ENCODE measurements at regions not wholly inside any gene's neighbourhood (a gene's known extent, or its start where the extent isn't known, plus 50 kb on each side); places are given as distances from the start of the nearest gene placed in this dataset.
A peak's percentile ranks its signal among the peaks of the same experiment; 100 is the strongest.
"Not testable (repeated sequence)": the region's sequence is repeated elsewhere in the genome, so short reads cannot be mapped to it uniquely, and the experiment has no call there.

DNA sequence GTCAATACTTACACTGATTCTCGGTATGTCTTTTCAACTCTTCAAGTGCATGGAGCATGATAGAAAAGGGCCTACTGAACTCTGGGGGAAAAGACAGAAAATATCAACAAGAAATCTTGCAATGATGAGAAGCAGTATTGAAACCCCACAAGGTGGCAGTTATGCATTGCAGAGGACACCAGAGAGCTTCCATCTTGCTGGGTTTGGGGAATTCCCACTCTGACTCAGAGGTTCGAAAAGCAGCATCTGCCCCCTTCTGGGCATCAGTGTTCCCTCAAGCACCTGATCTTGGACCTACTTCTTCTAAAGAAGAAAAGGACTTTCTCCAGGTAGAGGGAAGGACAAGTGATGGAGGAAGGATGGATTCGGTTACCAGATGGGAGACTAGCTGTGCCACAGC, 147.5 kb upstream of the OSBPL11 start:
- H2AFZ ChIP-seq; H3K4me2 ChIP-seq (ENCODE audit: unreplicated experiment); H3K36me3 ChIP-seq (ENCODE audit: low read depth); H3K27ac ChIP-seq; H3K9ac ChIP-seq; H3K9me2 ChIP-seq (ENCODE audit: insufficient read depth); H3K9me3 ChIP-seq (ENCODE audit: low read depth); H4K20me1 ChIP-seq (ENCODE audit: insufficient read depth); H3K27me3 ChIP-seq (replicated peaks; ENCODE audit: insufficient read depth); H3K4me3 ChIP-seq; H3K4me1 ChIP-seq (ENCODE audit: insufficient read depth); H3K79me2 ChIP-seq (ENCODE audit: insufficient read depth); H3F3A ChIP-seq (ENCODE audit: insufficient read depth); in situ Hi-C loops (cut with MboI): not testable (repeated sequence)
- WGBS, 2 experiments (ENCODE audit: low coverage in 1 of 2, low lambda C conversion rate in 2 of 2, missing lambda C conversion rate in 2 of 2): 65% methylated on average over 3 of the region's 3 CpGs
- DNase-seq: peak; percentile 68

GRCh38 chr3:125757050-125757449, 161.8 kb upstream of the OSBPL11 start:
- H3K9me2 ChIP-seq (ENCODE audit: insufficient read depth); H3K36me3 ChIP-seq (ENCODE audit: low read depth); H4K20me1 ChIP-seq (ENCODE audit: insufficient read depth); H3K9me3 ChIP-seq (ENCODE audit: low read depth); H3K4me3 ChIP-seq; H3K79me2 ChIP-seq (ENCODE audit: insufficient read depth); H2AFZ ChIP-seq; H3F3A ChIP-seq (ENCODE audit: insufficient read depth); H3K9ac ChIP-seq; H3K4me2 ChIP-seq (ENCODE audit: unreplicated experiment); H3K27ac ChIP-seq; H3K4me1 ChIP-seq (ENCODE audit: insufficient read depth); in situ Hi-C loops (cut with MboI): not testable (repeated sequence)
- peak; percentile 10 for DNase-seq
- H3K27me3 ChIP-seq (replicated peaks; ENCODE audit: insufficient read depth): peaks cover 12% of the 10 kb centered on the region; the same call in 1 of the 2 replicates
- WGBS, 2 experiments (ENCODE audit: low coverage in 1 of 2, low lambda C conversion rate in 2 of 2, missing lambda C conversion rate in 2 of 2): 14 to 19% methylated on average over 1 of the region's 1 CpG

DNA sequence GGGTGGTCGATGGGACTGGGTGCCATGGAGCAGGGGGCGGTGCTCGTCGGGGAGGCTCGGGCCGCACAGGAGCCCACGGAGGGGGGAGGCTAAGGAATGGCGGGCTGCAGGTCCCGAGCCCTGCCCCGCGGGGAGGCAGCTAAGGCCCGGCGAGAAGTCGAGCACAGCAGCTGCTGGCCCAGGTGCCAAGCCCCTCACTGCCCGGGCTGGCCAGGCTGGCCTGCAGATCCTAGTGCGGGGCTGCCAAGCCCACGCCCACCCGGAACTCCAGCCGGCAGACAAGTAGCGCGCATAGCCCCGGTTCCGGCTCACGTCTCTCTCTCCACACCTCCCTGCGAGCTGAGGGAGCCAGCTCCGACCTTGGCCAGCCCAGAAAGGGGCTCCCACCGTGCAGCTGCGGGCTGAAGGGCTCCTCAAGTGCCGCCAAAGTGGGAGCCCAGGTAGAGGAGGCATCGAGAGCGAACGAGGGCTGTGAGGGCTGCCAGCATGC, 163.4 kb upstream of the OSBPL11 start:
- H3K79me2 ChIP-seq (ENCODE audit: insufficient read depth); H3K27ac ChIP-seq; H3K9ac ChIP-seq; in situ Hi-C loops (cut with MboI); DNase-seq; H3K4me2 ChIP-seq (ENCODE audit: unreplicated experiment); H3F3A ChIP-seq (ENCODE audit: insufficient read depth); H3K9me2 ChIP-seq (ENCODE audit: insufficient read depth); H2AFZ ChIP-seq; H3K4me1 ChIP-seq (ENCODE audit: insufficient read depth); H3K4me3 ChIP-seq; H4K20me1 ChIP-seq (ENCODE audit: insufficient read depth); H3K9me3 ChIP-seq (ENCODE audit: low read depth); H3K36me3 ChIP-seq (ENCODE audit: low read depth): not testable (repeated sequence)
- WGBS, 2 experiments (ENCODE audit: low coverage in 1 of 2, low lambda C conversion rate in 2 of 2, missing lambda C conversion rate in 2 of 2): 66% methylated on average over 29 to 32 of the region's 32 CpGs
- H3K27me3 ChIP-seq (replicated peaks; ENCODE audit: insufficient read depth): peaks cover 24% of the 10 kb centered on the region; the same call in 1 of the 2 replicates

GRCh38 chr3:125762601-125763000, 167.3 kb upstream of the OSBPL11 start:
- H3K9me2 ChIP-seq (ENCODE audit: insufficient read depth); DNase-seq; H3K9me3 ChIP-seq (ENCODE audit: low read depth); H3K36me3 ChIP-seq (ENCODE audit: low read depth); H3F3A ChIP-seq (ENCODE audit: insufficient read depth); in situ Hi-C loops (cut with MboI); H3K4me2 ChIP-seq (ENCODE audit: unreplicated experiment); H3K27ac ChIP-seq; H3K4me3 ChIP-seq; H3K79me2 ChIP-seq (ENCODE audit: insufficient read depth); H4K20me1 ChIP-seq (ENCODE audit: insufficient read depth); H2AFZ ChIP-seq; H3K9ac ChIP-seq; H3K4me1 ChIP-seq (ENCODE audit: insufficient read depth): not testable (repeated sequence)
- WGBS, 2 experiments (ENCODE audit: low coverage in 1 of 2, low lambda C conversion rate in 2 of 2, missing lambda C conversion rate in 2 of 2): 45 to 55% methylated on average over 2 of the region's 2 CpGs
- peaks cover 27% of the 10 kb centered on the region for H3K27me3 ChIP-seq (replicated peaks; ENCODE audit: insufficient read depth)

- Histone ChIP-seq H3K27me3 (replicated peaks; ENCODE audit: insufficient read depth) (peaks cover 22% of the 10 kb centered on the region), H3K4me3 (peak overlapping the region; percentile 77), H3K9ac (peak overlapping the region; percentile 37; the same call in 1 of the 2 replicates), H3K4me2 (ENCODE audit: unreplicated experiment) (peak overlapping the region; percentile 92), H2AFZ (peak overlapping the region; percentile 94)
- peak; percentile 69 for DNase-seq
- H3K36me3 ChIP-seq (ENCODE audit: low read depth); H3K9me2 ChIP-seq (ENCODE audit: insufficient read depth); H4K20me1 ChIP-seq (ENCODE audit: insufficient read depth); H3K27ac ChIP-seq; H3K79me2 ChIP-seq (ENCODE audit: insufficient read depth); H3F3A ChIP-seq (ENCODE audit: insufficient read depth); H3K9me3 ChIP-seq (ENCODE audit: low read depth); H3K4me1 ChIP-seq (ENCODE audit: insufficient read depth); in situ Hi-C loops (cut with MboI): not testable (repeated sequence)
- 1 to 3% methylated on average over 13 to 33 of the region's 54 CpGs for WGBS, 2 experiments (ENCODE audit: low coverage in 1 of 2, low lambda C conversion rate in 2 of 2, missing lambda C conversion rate in 2 of 2)
These were observed 171.1 kb upstream of the OSBPL11 start for GRCh38 chr3:125766285-125766826.

- DNase-seq; H3K9me2 ChIP-seq (ENCODE audit: insufficient read depth); H3K9ac ChIP-seq; H3K27ac ChIP-seq; in situ Hi-C loops (cut with MboI); H3K4me2 ChIP-seq (ENCODE audit: unreplicated experiment); H3K4me1 ChIP-seq (ENCODE audit: insufficient read depth); H3K36me3 ChIP-seq (ENCODE audit: low read depth); H4K20me1 ChIP-seq (ENCODE audit: insufficient read depth); H3K79me2 ChIP-seq (ENCODE audit: insufficient read depth); H3F3A ChIP-seq (ENCODE audit: insufficient read depth); H3K9me3 ChIP-seq (ENCODE audit: low read depth): not testable (repeated sequence)
- Histone ChIP-seq H2AFZ (peak overlapping the region; percentile 94; the same call in 1 of the 2 replicates), H3K4me3 (0 out of 2 replicates have a peak overlapping the region, but pooled peaks have one; percentile 77), H3K27me3 (replicated peaks; ENCODE audit: insufficient read depth) (peaks cover 18% of the 10 kb centered on the region)
- WGBS, 2 experiments (ENCODE audit: low coverage in 1 of 2, low lambda C conversion rate in 2 of 2, missing lambda C conversion rate in 2 of 2): 0 to 13% methylated on average over 1 to 23 of the region's 23 CpGs
These were observed 171.6 kb upstream of the OSBPL11 start for GRCh38 chr3:125766931-125767330.

Measured in GM23248 (cell line).